ENCODE measurements at regions not wholly inside any gene's neighbourhood (a gene's known extent, or its start where the extent isn't known, plus 50 kb on each side); places are given as distances from the start of the nearest gene placed in this dataset.

GRCh38 chr2:121104721-121105141 is 180.3 kb downstream of the TFCP2L1 start:
- DNase-seq, result no peak
- no peak for TF ChIP-seq POLR2A (IDR thresholded peaks at IDR 0.05)
- no peak for TF ChIP-seq CTCF (IDR thresholded peaks at IDR 0.05)
- H3K4me1 ChIP-seq, result no peaks in the 10 kb centered on the region
- no peaks in the 10 kb centered on the region for H3K27me3 ChIP-seq
- H3K9me3 ChIP-seq, result no peaks in the 10 kb centered on the region
- H3K27ac ChIP-seq, result no peak overlapping the region
- H3K36me3 ChIP-seq, result no peaks in the 10 kb centered on the region
- no peak overlapping the region for H3K4me3 ChIP-seq
- intact Hi-C loops (cut with DNase I; ENCODE audit: low total_unique reads), result no loop called here

GRCh38 chr2:121110924-121111323 is 174.1 kb downstream of the TFCP2L1 start:
- Histone ChIP-seq H3K36me3 (no peaks in the 10 kb centered on the region), H3K27me3 (no peaks in the 10 kb centered on the region), H3K4me3 (no peak overlapping the region), H3K27ac (no peak overlapping the region), H3K9me3 (no peaks in the 10 kb centered on the region), H3K4me1 (no peaks in the 10 kb centered on the region)
- no peak for DNase-seq
- intact Hi-C loops (cut with DNase I; ENCODE audit: low total_unique reads), result no loop called here
- TF ChIP-seq POLR2A (IDR thresholded peaks at IDR 0.05) (no peak), CTCF (IDR thresholded peaks at IDR 0.05) (no peak)

- H3K36me3 ChIP-seq, result no peaks in the 10 kb centered on the region
- H3K27me3 ChIP-seq, result no peaks in the 10 kb centered on the region
- H3K4me3 ChIP-seq, result no peak overlapping the region
- no peak overlapping the region for H3K27ac ChIP-seq
- TF ChIP-seq CTCF (IDR thresholded peaks at IDR 0.05) (no peak), POLR2A (IDR thresholded peaks at IDR 0.05) (no peak)
- no peaks in the 10 kb centered on the region for H3K9me3 ChIP-seq
- intact Hi-C loops (cut with DNase I; ENCODE audit: low total_unique reads), result no loop called here
- DNase-seq, result no peak
- no peaks in the 10 kb centered on the region for H3K4me1 ChIP-seq
These were observed 166.1 kb downstream of the TFCP2L1 start for GRCh38 chr2:121118951-121119350.

GRCh38 chr2:121120411-121120810 is 164.6 kb downstream of the TFCP2L1 start:
- DNase-seq, result no peak
- H3K4me1 ChIP-seq, result no peaks in the 10 kb centered on the region
- no peak overlapping the region for H3K4me3 ChIP-seq
- H3K36me3 ChIP-seq, result no peaks in the 10 kb centered on the region
- H3K9me3 ChIP-seq, result no peaks in the 10 kb centered on the region
- intact Hi-C loops (cut with DNase I; ENCODE audit: low total_unique reads), result no loop called here
- H3K27ac ChIP-seq, result no peak overlapping the region
- TF ChIP-seq POLR2A (IDR thresholded peaks at IDR 0.05), result no peak
- TF ChIP-seq CTCF (IDR thresholded peaks at IDR 0.05), result no peak
- no peaks in the 10 kb centered on the region for H3K27me3 ChIP-seq

- no peaks in the 10 kb centered on the region for H3K36me3 ChIP-seq
- no peak overlapping the region for H3K4me3 ChIP-seq
- no peaks in the 10 kb centered on the region for H3K9me3 ChIP-seq
- DNase-seq, result no peak
- H3K4me1 ChIP-seq, result no peaks in the 10 kb centered on the region
- TF ChIP-seq CTCF (IDR thresholded peaks at IDR 0.05), result no peak
- TF ChIP-seq POLR2A (IDR thresholded peaks at IDR 0.05), result no peak
- no peaks in the 10 kb centered on the region for H3K27me3 ChIP-seq
- intact Hi-C loops (cut with DNase I; ENCODE audit: low total_unique reads), result no loop called here
- no peak overlapping the region for H3K27ac ChIP-seq
These were observed 164.0 kb downstream of the TFCP2L1 start for GRCh38 chr2:121120991-121121390.
